ENCODE measurements at regions not wholly inside any gene's neighbourhood (a gene's known extent, or its start where the extent isn't known, plus 50 kb on each side); places are given as distances from the start of the nearest gene placed in this dataset.
"Not testable (repeated sequence)": the region's sequence is repeated elsewhere in the genome, so short reads cannot be mapped to it uniquely, and the experiment has no call there.

DNA sequence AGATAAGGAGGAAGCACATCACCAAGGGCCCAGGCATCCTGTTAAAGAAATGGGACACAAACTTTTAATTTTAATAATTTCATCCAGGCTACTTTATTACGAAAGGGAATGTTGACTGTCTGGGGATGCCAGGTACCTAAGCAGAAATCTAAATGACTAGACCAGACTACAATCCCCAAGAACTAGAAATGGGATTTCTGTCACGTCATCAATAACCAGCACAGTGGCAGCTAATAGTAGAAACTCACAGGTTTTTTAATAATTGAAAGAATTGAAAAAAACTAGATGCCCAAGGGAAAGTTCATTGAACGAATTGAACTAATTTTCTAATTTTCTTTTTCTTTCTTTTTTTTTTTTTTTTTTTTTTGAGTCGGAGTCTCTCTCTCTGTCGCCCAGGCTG is 789.3 kb downstream of the IGSF11 start:
- no peak for DNase-seq
- TF ChIP-seq, protein P1, sequence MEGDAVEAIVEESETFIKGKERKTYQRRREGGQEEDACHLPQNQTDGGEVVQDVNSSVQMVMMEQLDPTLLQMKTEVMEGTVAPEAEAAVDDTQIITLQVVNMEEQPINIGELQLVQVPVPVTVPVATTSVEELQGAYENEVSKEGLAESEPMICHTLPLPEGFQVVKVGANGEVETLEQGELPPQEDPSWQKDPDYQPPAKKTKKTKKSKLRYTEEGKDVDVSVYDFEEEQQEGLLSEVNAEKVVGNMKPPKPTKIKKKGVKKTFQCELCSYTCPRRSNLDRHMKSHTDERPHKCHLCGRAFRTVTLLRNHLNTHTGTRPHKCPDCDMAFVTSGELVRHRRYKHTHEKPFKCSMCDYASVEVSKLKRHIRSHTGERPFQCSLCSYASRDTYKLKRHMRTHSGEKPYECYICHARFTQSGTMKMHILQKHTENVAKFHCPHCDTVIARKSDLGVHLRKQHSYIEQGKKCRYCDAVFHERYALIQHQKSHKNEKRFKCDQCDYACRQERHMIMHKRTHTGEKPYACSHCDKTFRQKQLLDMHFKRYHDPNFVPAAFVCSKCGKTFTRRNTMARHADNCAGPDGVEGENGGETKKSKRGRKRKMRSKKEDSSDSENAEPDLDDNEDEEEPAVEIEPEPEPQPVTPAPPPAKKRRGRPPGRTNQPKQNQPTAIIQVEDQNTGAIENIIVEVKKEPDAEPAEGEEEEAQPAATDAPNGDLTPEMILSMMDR (IDR thresholded peaks at IDR 0.05) = no peak
- Mint-ChIP-seq H3K4me3 (no peak overlapping the region), H3K27me3 (ENCODE audit: low read depth, poor library complexity) (no peaks in the 10 kb centered on the region), H3K36me3 (ENCODE audit: low read depth) (no peaks in the 10 kb centered on the region), H3K4me1 (no peaks in the 10 kb centered on the region), H3K9me3 (no peaks in the 10 kb centered on the region), H3K27ac (no peak overlapping the region)

DNA sequence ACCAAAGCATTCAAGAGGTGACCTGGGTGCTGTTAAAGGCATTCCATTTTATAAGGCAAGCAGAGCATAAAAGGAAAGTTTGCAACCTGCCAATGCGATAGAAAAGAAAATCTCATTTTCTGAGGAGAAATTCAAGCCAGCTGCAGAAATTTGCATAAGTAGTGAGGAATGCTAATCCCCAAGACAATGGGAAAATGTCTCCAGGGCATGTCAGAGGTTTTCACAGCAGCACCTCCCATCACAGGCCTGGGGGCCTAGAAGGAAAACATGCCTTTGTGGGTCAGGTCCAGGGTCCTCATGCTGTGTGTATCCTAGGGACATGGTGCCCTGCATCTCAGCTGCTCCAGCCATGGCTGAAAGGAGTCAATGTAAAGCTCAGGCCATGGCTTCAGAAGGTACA is 775.8 kb downstream of the IGSF11 start:
- DNase-seq; H3K36me3 Mint-ChIP-seq (ENCODE audit: low read depth); H3K27ac Mint-ChIP-seq: not testable (repeated sequence)

DNA sequence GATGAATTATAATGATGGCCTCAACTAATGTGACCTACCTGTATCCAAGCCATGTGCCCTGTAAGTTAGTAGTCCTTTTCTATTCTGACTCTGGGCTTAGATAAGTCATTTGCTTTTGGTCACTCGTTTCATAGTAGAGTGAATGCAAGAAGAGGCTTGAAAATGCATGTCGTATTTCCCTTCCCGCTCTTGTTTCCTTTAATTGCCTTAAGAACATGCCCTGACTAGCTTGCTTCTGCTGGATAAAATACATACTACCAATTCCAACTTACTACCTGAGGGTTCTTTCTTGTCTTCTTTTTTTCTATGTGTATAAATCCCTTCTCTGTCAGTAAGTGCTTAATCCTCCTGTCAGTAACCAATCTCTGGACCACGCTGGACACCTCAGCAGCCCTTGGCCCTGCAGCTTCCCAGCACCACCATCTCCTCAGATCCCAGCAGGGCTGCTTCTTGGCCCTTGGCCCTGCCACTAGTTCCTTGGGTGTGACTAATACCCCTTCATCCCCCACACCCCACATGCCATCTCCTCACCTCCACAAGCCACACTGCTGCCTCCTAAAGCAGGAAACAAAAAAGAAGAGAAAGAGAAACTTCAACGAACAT is 771.7 kb downstream of the IGSF11 start:
- Mint-ChIP-seq H3K4me3 (no peak overlapping the region), H3K27ac (no peak overlapping the region), H3K9me3 (peaks cover 10% of the 10 kb centered on the region), H3K27me3 (ENCODE audit: low read depth, poor library complexity) (peaks cover 6% of the 10 kb centered on the region), H3K4me1 (no peaks in the 10 kb centered on the region), H3K36me3 (ENCODE audit: low read depth) (no peaks in the 10 kb centered on the region)
- TF ChIP-seq, protein P1 (IDR thresholded peaks at IDR 0.05) = no peak
- no peak for DNase-seq

More for the DNA sequence above, 775.8 kb downstream of the IGSF11 start:
- not testable (repeated sequence) for H3K4me1 Mint-ChIP-seq; H3K4me3 Mint-ChIP-seq; H3K9me3 Mint-ChIP-seq; H3K27me3 Mint-ChIP-seq (ENCODE audit: low read depth, poor library complexity)

DNA sequence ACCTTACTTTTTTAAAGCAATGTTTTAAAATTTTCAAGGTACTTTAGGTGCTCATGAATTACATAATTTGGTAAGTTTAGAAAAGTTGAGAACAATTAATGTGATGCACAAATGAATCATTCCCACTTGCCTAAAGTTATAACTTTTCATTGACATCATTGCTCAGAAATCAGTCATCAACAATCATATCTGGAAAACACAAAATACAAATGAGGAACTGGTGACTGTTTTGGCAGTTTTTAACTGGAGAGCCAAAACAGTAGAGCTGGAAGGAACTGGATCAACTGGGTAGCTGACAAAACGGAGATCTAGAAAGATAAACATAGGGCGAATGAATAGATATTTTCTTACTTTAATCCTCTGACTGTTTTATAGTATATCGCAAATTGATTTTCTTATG is 767.1 kb downstream of the IGSF11 start:
- no peak overlapping the region for H3K27ac Mint-ChIP-seq
- H3K36me3 Mint-ChIP-seq (ENCODE audit: low read depth) = no peaks in the 10 kb centered on the region
- no peaks in the 10 kb centered on the region for H3K4me1 Mint-ChIP-seq
- TF ChIP-seq, protein P1 (IDR thresholded peaks at IDR 0.05) = no peak
- peaks cover 6% of the 10 kb centered on the region for H3K27me3 Mint-ChIP-seq (ENCODE audit: low read depth, poor library complexity)
- no peak for DNase-seq
- H3K9me3 Mint-ChIP-seq = peaks cover 14% of the 10 kb centered on the region
- no peak overlapping the region for H3K4me3 Mint-ChIP-seq

DNA sequence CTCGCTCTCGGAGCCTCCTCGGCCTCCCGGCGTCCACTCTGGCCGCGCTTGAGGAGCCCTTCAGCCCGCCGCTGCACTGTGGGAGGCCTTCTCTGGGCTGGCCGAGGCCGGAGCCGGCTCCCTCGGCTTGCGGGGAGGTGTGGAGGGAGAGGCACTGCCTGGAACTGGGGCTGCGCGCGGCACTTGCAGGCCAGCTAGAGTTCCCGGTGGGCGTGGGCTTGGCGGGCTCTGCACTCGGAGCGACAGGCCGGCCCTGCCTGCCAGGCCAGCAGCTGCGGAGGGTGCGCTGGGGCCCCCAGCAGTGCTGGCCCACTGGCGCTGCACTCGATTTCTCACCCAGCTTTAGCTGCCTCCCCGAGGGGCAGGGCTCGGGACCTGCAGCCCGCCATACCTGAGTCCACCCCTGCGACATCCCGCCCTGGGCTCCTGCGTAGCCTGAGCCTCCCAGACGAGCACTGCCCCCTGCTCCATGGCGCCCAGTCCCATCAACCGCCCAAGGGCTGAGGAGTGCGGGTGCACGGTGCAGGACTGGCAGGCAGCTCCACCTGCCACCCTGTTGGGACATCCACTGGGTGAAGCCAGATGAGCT is 765.0 kb downstream of the IGSF11 start:
- TF ChIP-seq, protein P1 (IDR thresholded peaks at IDR 0.05) = no peak
- no peaks in the 10 kb centered on the region for H3K4me1 Mint-ChIP-seq
- DNase-seq = no peak
- no peak overlapping the region for H3K4me3 Mint-ChIP-seq
- no peaks in the 10 kb centered on the region for H3K36me3 Mint-ChIP-seq (ENCODE audit: low read depth)
- H3K27me3 Mint-ChIP-seq (ENCODE audit: low read depth, poor library complexity) = peaks cover 6% of the 10 kb centered on the region
- H3K27ac Mint-ChIP-seq = no peak overlapping the region
- H3K9me3 Mint-ChIP-seq = peaks cover 14% of the 10 kb centered on the region

DNA sequence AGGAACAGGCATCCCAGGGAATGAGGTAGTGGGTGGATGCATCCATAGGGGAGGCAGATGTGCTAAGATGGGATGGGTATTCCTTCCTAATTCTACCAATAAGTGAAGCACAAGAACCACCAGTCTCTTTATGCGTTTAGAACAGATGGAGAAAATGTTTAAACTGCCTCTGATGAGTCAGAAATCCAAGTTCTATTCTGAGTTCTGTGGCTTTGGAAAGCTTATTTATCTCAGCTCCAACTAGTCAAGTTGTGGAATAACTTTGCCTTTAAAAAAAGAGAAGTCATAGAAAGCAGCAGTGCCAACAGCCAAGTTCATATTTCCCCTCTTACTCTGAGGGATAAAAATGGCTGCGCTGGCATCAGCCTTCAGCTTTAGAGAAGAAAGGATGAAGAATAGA is 761.7 kb downstream of the IGSF11 start:
- Mint-ChIP-seq H3K9me3 (peaks cover 5% of the 10 kb centered on the region), H3K27me3 (ENCODE audit: low read depth, poor library complexity) (no peaks in the 10 kb centered on the region), H3K27ac (no peak overlapping the region), H3K4me1 (no peaks in the 10 kb centered on the region), H3K4me3 (no peak overlapping the region), H3K36me3 (ENCODE audit: low read depth) (no peaks in the 10 kb centered on the region)
- DNase-seq = no peak
- TF ChIP-seq, protein P1 (IDR thresholded peaks at IDR 0.05) = no peak

Data from nephron progenitor cell (in vitro differentiated cells).